Esophagus muscularis mucosa (tissue), 3 donors: ENCODE measurements at regions not wholly inside any gene's neighbourhood (a gene's known extent, or its start where the extent isn't known, plus 50 kb on each side); places are given as distances from the start of the nearest gene placed in this dataset.

Experiments
- CTCF ChIP-seq, 3 experiments: fragments of 200-600 bp in 2 of 3; fragments of 450-650 bp in 1 of 3; sonication (generic) in 2 of 3; IDR thresholded peaks; one replicate each; pipeline ENCODE4 v1.5.1; 2017 to 2019; ENCODE audit warnings: antibody characterized with exemption in 3 of 3, mild to moderate bottlenecking in 2 of 3, moderate library complexity in 1 of 3
- POLR2A ChIP-seq: fragments of 450-650 bp; IDR thresholded peaks from one replicate; pipeline ENCODE4 v1.6.1; 2017; ENCODE audit warnings: antibody characterized with exemption, moderate library complexity, mild to moderate bottlenecking, low read depth

GRCh38 chr15:61729646-61730045, 330.6 kb downstream of the VPS13C start:
- TF ChIP-seq CTCF (IDR thresholded peaks at IDR 0.05) (no peak), POLR2A (no peak)
